ENCODE measurements at regions not wholly inside any gene's neighbourhood (a gene's known extent, or its start where the extent isn't known, plus 50 kb on each side); places are given as distances from the start of the nearest gene placed in this dataset.

DNA sequence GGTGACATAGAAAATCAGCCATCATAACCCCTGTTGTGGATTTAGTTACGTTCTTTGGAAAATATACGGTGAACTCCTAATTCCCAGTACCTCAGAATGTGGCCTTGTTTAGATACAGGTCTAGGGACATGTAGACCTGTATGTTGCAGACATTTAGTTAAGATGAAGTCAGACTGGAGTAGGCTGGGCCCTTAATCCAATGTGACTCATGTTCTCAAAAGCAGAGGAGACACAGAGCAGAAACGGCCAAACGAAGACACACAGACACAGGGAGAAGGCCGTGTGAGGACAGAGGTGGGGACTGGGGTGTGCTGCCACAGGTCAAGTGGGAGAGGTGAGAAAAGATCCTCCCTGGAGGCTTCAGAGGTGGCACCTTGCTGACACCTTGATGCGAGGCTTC, 119.0 kb upstream of the PROK2 start:
- H3K36me3 ChIP-seq (ENCODE audit: low read depth): no peaks in the 10 kb centered on the region
- TF ChIP-seq, protein P1, sequence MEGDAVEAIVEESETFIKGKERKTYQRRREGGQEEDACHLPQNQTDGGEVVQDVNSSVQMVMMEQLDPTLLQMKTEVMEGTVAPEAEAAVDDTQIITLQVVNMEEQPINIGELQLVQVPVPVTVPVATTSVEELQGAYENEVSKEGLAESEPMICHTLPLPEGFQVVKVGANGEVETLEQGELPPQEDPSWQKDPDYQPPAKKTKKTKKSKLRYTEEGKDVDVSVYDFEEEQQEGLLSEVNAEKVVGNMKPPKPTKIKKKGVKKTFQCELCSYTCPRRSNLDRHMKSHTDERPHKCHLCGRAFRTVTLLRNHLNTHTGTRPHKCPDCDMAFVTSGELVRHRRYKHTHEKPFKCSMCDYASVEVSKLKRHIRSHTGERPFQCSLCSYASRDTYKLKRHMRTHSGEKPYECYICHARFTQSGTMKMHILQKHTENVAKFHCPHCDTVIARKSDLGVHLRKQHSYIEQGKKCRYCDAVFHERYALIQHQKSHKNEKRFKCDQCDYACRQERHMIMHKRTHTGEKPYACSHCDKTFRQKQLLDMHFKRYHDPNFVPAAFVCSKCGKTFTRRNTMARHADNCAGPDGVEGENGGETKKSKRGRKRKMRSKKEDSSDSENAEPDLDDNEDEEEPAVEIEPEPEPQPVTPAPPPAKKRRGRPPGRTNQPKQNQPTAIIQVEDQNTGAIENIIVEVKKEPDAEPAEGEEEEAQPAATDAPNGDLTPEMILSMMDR (IDR thresholded peaks at IDR 0.05; ENCODE audit: poor library complexity, severe bottlenecking): no peak
- DNase-seq (ENCODE audit: low spot score): no peak
- H3K4me1 ChIP-seq (ENCODE audit: insufficient read depth, poor library complexity, severe bottlenecking): no peaks in the 10 kb centered on the region
- H3K27ac ChIP-seq (ENCODE audit: poor library complexity, severe bottlenecking): no peak overlapping the region
- no peak overlapping the region for H3K4me3 ChIP-seq (ENCODE audit: severe bottlenecking)
- peaks cover 3% of the 10 kb centered on the region for H3K27me3 ChIP-seq (ENCODE audit: insufficient read depth, poor library complexity, severe bottlenecking)
- no peak for ATAC-seq (ENCODE audit: low read depth)
- no peaks in the 10 kb centered on the region for H3K9me3 ChIP-seq (ENCODE audit: severe bottlenecking)

DNA sequence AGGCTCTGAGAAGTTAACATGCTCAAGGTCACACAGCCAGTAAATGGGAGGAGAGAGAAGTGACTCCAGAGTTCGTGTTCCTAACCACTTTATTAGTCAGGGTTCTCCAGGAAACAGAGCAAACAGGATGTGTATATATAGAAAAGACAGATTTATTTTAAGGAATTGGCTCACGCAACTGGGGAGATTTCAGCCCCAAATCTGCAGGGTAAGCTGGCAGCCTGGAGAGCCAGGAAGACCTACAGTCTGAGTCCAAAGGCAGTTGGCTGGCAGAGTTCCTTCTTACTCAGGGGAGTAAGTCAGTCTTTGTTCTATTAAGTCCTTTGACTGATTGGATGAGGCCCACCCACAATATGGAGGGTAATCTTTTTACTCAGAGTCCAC, 118.2 kb upstream of the PROK2 start:
- no peak overlapping the region for H3K4me3 ChIP-seq (ENCODE audit: severe bottlenecking)
- no peak for DNase-seq (ENCODE audit: low spot score)
- ATAC-seq (ENCODE audit: low read depth): no peak
- H3K27ac ChIP-seq (ENCODE audit: poor library complexity, severe bottlenecking): no peak overlapping the region
- no peaks in the 10 kb centered on the region for H3K36me3 ChIP-seq (ENCODE audit: low read depth)
- TF ChIP-seq, protein P1 (IDR thresholded peaks at IDR 0.05; ENCODE audit: poor library complexity, severe bottlenecking): no peak
- no peaks in the 10 kb centered on the region for H3K9me3 ChIP-seq (ENCODE audit: severe bottlenecking)
- H3K27me3 ChIP-seq (ENCODE audit: insufficient read depth, poor library complexity, severe bottlenecking): no peaks in the 10 kb centered on the region
- no peaks in the 10 kb centered on the region for H3K4me1 ChIP-seq (ENCODE audit: insufficient read depth, poor library complexity, severe bottlenecking)

DNA sequence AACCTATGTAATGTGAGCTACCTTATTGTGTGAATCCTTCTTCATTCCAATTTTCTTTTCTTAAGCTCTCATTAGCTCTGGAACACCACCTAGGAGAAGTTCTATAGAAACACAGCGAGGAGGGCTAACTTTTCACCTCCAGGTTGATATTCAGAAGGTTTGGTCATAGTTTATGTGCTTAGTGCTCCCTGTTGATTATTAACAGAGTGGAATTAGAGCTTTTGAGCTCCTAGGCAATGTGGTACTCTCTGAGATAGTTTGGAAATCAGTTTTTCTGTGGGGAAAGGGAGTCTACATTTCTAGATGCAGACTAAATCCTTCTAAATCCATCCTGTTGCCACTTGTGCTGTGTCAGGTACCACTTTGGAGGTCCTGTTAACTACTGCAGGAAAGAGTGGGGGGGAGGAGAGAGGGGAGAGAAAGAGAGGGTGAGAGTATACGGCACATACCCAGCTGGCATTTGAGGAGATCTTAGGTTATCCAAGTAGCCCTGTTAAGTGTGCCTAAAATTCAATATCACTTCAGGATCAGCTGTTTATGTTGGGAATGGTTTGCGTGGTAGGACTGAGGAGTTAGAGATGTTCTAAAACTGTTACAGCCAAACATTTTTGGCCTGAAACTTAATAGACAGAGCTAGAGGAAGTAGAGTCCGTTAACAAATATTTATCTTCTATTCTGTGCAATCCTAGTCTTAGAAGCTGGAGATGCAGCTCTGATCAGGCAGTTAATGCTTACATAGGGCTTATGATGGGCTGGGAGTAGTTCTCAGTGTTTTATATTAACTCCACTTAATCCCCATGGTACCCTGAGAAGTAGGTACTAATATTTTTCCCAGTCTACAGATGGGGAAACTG, 117.5 kb upstream of the PROK2 start:
- Histone ChIP-seq H3K9me3 (ENCODE audit: severe bottlenecking) (no peaks in the 10 kb centered on the region), H3K27me3 (ENCODE audit: insufficient read depth, poor library complexity, severe bottlenecking) (no peaks in the 10 kb centered on the region), H3K4me1 (ENCODE audit: insufficient read depth, poor library complexity, severe bottlenecking) (no peaks in the 10 kb centered on the region), H3K36me3 (ENCODE audit: low read depth) (no peaks in the 10 kb centered on the region), H3K4me3 (ENCODE audit: severe bottlenecking) (no peak overlapping the region), H3K27ac (ENCODE audit: poor library complexity, severe bottlenecking) (no peak overlapping the region)
- TF ChIP-seq, protein P1 (IDR thresholded peaks at IDR 0.05; ENCODE audit: poor library complexity, severe bottlenecking): no peak
- no peak for DNase-seq (ENCODE audit: low spot score)
- ATAC-seq (ENCODE audit: low read depth): no peak

DNA sequence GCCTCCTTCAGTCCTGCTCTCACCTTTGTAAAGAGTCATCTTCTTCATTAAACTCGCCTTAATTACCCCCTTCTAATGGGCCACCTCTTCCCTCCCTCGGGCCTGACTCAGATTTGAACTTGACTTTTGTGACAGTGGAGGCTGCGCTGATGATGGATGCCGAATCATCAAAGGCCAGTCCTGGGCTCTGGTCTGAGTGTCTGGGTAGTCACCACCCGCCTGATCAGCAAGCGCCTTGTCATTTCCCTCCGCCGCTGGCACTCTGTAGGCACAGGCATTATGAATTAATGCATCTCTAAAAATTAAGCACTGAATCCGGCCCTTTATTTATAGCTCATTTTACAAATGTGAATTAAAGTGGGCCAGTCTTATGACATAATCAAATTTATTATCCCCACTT, 116.7 kb upstream of the PROK2 start:
- H3K4me1 ChIP-seq (ENCODE audit: insufficient read depth, poor library complexity, severe bottlenecking): no peaks in the 10 kb centered on the region
- TF ChIP-seq, protein P1 (IDR thresholded peaks at IDR 0.05; ENCODE audit: poor library complexity, severe bottlenecking): no peak
- no peak overlapping the region for H3K4me3 ChIP-seq (ENCODE audit: severe bottlenecking)
- H3K27ac ChIP-seq (ENCODE audit: poor library complexity, severe bottlenecking): no peak overlapping the region
- H3K9me3 ChIP-seq (ENCODE audit: severe bottlenecking): no peaks in the 10 kb centered on the region
- no peaks in the 10 kb centered on the region for H3K27me3 ChIP-seq (ENCODE audit: insufficient read depth, poor library complexity, severe bottlenecking)
- no peak for DNase-seq (ENCODE audit: low spot score)
- H3K36me3 ChIP-seq (ENCODE audit: low read depth): no peaks in the 10 kb centered on the region
- ATAC-seq (ENCODE audit: low read depth): no peak

DNA sequence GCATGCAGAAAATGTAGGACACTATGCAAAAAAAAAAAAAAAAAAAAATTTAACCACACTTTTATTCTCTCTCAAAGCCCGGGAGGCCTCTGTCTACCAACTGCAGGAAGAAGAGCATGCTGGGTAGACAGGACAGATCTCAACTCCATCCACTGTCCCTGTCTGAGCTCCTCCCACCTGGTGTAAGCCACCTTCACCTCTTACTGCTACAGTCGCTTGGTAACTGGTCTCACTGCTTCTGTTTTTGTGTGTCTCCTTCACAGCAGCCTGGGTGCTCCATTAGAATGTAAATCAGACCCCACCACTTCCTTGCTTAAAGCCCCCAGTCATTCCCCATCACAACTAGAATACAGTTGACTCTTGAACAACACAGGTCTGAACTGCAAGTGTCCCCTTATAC, 115.1 kb upstream of the PROK2 start:
- Histone ChIP-seq H3K4me1 (ENCODE audit: insufficient read depth, poor library complexity, severe bottlenecking) (no peaks in the 10 kb centered on the region), H3K4me3 (ENCODE audit: severe bottlenecking) (no peak overlapping the region), H3K9me3 (ENCODE audit: severe bottlenecking) (no peaks in the 10 kb centered on the region), H3K36me3 (ENCODE audit: low read depth) (no peaks in the 10 kb centered on the region), H3K27ac (ENCODE audit: poor library complexity, severe bottlenecking) (no peak overlapping the region), H3K27me3 (ENCODE audit: insufficient read depth, poor library complexity, severe bottlenecking) (no peaks in the 10 kb centered on the region)
- DNase-seq (ENCODE audit: low spot score) (no peak), ATAC-seq (ENCODE audit: low read depth) (no peak)
- TF ChIP-seq, protein P1 (IDR thresholded peaks at IDR 0.05; ENCODE audit: poor library complexity, severe bottlenecking): no peak
